Activated effector memory CD4-positive, alpha-beta T cell treated with anti-CD3 and anti-CD28 coated beads, Interleukin-2, amount 50 U/mL, for 16 hours (primary cell): ENCODE measurements at regions not wholly inside any gene's neighbourhood (a gene's known extent, or its start where the extent isn't known, plus 50 kb on each side); places are given as distances from the start of the nearest gene placed in this dataset.

Experiments used
- DNase-seq: peaks from one replicate; pipeline ENCODE4 v3.0.0-alpha.2; 2020

DNA sequence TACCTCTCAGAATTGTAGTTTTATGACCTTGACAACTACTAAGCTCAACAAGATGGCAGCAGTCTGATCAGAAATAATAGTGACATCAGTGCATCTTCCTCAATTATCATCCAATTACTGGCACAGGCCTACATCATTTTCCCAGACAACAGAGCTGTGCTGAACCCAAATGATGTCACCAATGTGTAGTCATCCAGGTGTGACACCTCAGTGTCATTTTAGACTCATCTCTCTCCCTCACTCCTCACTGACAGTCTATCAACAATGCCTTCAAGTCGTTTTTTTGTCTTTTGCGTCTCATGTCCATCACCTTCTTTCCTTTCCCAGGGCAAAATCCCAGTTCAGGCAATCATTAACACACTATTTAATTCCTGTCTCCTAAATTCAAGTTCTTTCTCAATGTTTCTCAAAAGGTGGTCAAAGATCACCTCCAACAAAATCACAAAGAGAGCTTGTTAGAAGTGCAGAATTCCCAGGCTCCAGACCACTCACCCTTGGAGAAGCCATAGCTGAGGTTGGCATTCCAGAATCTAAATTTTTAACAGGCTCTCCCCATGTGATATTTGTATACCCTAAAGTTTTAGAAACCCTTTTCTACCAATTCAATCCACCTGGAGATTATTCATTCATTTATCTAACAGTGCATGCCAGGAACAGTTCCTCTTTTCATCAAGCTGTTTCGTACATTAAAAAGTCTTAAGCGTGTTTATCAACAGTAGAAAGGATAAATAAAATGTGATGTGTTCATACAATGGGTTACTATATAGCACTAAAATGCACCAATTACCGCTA lies 125.3 kb upstream of the KLF7 start:
- no peak for DNase-seq

DNA sequence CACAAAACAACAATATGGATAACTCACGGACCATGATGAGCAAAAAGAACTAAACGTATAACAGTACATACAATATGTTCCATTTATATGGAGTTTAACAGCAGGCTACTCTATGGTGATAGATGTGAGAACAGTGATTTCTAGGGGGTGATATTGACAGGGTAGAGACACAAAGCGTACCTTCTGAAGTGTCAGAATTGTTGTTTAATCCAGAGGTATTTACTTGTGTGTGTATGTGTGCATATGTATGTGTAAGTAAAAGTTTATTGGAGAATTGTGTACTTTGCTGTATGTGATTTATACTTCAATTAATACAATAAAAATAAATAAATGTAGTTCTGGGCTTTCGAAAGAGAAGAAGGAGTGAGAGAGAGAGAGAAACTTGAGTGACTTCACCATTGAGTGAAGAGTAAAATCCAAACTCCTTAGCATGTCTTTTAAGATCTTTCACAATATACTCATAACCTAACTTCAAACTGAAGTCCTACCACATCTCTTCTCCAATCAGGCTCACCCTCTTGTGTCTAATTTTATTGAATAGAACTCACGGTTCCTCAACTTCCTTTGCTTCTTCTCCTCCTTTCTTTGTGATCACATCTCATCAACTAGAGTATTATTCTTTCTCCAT lies 126.0 kb upstream of the KLF7 start:
- no peak for DNase-seq

DNA sequence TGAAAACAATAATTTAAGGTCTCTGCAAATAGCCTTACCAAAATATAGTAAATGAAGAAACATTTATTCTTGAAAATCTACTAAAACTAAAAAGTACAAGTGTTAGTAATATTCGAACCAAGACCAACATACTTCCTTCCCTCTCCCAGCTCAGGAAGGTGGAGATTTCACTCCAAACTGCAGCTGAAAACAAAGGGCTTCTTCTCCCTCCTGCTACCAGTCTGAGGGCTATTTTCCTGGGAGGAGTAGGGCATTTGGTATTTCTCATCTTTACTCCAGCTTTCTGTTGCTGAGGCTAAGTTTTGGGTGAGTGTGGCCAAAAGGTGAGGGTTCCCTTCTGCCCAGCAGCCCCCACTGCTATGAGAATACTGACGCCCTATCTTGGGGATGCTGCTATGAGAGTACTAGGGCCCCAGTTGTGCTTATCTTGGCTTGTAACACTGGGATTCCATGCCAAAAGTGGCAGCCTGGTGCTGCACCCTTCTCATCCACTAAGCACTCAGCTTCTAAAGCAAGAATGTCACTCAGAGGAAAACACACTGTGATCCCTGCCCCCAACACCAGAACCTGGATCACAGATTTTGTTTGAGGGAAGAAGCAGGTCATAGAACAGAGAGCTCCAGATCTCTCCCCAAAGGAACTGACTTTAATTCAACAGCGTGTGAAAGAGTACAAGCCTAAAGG lies 130.7 kb upstream of the KLF7 start:
- DNase-seq: no peak

DNA sequence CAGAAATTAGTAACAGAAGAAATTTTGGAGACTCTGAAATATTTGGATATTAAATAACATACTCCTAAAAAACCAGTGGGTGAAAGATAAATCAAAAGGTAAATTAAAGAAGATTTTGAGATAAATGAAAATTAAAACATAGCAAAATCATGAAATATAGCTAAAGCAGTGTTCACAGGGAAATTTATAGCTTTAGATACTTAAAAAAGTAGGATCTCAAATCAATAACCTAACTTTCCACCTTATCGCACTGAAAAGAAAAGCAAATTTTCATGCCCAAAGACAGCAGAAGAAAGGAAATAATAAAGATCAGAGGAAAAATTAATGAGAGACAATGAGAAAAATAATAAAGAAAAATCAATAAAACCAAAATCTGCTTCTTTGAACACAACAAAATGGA lies 135.1 kb upstream of the KLF7 start:
- DNase-seq: no peak

DNA sequence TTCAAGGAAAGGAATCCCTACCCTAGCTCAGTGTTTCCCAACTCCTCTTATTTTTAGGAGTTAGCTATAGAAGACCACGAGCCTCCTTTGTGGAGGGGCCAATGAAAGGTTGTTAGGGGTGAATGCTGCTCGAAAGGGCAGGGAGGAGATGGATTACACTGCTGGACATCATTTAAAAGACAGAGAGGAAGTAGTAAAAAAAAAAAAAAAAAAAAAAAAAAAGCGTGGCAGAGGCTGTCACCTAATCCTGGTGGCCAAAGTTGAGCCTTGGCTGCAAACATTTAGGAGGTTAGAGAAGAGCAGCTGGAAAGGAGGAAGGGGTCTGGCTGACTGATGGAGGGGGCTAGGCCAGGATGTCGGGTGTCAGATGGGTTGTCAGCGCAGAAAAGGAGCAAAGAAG lies 139.0 kb upstream of the KLF7 start:
- DNase-seq: no peak

DNA sequence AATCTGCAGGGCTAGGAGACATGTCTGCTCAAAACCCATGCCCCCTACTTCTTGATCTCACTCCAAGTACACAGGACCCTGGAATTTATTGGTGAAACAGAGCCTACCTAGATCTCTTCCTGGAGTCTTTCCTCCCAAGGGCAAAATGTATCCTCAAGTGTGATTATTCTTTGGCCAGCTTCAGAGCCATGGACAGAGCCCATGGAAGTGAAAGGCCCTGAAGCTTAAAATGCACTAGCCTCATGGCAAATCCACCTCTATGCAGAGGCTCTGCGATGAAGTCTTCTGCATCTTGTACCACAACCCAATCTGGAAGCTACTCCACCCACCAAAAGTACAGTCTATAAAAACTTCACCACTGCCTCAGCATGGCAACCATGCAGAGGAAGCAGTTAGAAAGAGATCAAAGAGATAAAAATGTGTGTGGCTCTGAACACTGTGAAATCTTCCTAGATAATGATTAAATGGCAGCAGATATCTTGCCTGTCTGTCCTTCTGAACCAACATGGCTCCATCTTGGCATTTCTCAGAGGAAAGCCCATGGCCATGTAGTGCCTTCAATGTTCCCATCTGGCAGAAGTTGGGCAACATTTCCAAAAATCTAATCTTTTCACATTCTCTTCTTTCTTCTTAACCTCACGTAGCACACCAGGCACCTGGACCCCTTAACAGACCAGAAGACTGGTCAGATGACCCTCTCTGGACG lies 142.9 kb upstream of the KLF7 start:
- DNase-seq: no peak

DNA sequence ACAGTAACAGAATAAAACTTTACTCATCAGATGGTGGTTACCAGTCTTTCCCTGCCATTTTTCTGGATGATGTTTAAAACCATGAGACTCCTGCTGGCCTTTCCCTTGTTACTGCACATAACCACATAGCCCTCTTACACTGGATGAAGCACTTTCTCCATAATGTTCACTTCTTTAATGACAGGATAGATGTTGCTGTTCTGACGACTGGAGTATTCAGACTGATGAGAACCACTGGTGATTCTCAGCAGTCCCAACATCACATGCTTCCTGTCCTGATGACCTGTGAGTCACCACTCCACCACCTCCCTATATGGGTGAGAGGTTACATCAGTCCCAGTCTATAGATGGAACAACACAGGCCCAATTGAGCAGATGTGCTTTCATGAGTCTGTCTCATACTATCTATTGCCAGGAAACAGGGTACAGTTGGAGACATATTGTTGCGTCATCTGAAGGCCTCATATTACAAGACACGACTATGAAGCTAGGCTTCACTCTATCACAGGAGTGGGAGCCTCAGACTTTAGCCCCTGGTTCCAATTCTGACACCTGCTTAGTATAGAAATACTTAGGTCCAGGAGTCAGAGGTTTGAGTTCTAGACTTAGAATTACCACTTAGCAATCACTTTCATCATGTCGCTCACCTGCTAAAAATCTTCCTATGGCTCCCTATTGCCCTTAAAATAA lies 145.7 kb upstream of the KLF7 start:
- no peak for DNase-seq

DNA sequence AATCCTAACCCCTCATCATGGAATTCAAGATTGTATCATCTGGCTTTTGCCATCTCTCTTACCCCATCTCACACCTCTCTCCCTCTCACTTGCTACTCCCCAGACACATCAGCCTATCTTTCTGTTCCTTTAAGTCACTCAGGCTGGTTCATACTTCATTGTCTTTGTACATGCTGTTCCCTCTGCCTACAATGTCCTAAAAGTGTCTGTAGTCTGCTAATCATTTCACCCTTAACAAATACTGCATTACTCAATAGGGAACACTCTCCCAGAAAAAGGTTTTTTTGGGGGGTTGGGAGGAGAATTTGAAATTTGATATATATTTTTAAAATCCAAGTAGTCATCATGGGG lies 146.2 kb upstream of the KLF7 start:
- DNase-seq: no peak

DNA sequence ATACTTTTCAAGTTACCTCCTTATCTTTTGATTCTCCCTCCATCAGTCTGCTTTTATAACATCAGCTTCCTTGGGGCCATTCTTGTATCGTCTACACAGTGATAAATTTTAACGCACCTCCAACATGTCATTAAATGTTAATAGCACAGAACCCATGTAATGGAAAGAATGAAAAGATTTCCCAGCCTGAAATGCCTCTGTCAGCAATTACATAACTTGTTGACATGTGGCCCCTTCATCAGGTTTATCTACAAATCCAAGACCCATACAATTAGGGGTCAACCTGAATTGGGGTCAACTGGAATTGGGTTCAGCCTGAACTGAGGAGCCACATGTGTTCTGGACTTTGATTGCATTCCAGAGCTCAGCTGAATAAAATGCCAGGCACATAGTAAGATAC lies 148.2 kb upstream of the KLF7 start:
- no peak for DNase-seq

DNA sequence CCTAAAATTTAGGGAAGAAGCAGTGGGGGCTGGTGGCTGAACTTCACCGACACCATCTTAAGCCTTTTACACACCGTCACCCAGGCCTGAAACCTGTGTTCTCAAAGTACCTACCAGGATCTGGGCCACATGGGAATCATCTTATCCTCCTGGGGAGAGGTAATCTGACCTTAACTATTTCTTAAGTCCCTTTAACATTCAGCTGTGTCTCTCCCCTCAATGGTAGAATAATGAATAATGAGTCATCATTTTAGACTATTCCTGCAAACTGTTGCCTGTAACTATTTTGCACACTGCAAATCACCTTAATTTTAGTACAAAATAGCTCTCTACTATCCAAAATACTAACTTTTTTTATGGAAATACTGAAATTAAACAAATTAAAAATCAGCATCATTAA lies 149.4 kb upstream of the KLF7 start:
- no peak for DNase-seq

DNA sequence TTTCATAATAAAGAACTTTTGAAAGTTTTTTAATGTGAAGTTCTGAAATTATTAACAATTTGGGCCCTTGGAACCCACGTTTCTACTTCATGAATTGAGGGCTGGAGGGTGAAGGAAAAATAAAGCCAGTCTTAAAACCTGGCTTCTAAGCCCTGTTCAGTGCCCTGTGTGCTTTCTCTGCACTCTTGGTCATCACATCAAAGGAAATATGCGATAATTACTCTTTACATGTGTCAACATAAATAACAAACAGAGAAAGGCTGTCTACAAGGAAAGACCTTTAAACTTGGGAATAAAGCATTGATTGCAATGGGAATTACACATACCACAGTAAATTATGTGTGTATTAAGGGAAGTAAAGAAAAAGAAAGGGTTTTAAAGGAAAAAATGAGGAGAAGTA lies 150.7 kb upstream of the KLF7 start:
- DNase-seq: no peak

DNA sequence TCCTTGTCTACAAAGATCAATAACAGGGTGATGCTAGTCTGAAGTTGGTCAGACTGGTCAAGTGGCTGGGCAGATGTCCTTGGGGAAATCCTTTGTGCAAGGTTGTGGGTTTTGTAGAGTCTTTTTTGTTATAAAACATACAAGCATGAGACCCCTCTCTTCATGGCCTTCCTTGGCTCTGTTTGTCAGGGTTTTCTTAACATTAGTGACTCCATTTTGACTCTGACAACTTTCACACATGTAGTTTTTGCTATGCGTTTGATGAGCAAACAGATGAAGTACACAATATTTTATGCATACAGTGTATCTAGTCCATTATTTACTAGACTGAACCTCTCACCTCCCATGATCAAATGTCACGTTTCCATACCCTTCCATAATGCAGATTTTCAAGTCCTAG lies 151.2 kb upstream of the KLF7 start:
- DNase-seq: no peak

DNA sequence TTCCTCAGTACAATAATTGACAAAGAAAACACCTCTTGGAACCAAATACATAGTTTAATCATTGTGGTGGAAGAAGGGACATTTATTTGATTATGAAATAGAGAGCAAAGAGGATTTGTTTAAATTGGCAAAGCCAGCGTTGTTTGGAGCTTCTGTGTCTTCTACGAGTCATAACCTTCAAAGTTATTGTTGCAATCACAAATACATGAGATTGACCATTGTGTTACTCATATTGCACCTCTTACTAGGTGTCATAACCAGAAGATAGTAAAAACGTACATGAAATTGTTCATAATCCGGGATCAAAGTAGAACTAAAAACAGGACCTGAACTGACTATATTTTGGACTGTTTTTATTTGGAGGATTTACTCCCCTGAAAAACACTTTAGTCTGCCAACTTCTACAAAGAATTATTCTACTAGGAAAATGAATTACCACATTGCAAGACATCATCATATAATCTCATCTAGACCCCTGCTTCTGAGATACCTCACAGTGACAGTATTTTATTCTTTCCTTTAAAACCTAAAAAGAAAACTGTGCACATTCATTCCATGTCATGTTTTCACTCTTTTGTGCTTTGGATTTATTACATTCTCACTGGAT lies 151.7 kb upstream of the KLF7 start:
- DNase-seq: no peak

DNA sequence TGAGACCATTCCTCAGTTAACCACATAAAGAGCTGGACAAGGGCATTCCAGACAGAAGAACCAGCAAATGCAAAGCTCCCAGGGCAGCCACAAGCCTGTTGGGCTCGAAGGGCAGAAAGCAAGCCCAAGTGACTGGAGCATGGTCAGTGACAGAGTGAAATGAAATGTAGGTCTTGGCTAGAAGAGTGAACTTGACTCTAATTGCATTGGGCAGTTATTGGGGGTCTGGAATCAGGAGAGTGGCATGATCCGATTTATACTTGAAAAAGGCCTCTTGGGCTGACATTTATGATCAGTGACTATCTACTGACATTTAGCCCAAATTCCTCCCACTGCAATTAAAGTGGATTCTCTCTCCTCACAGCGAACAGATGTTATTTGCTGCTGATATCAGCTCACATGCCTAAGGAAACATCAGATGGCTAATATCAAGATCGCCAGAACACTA lies 152.5 kb upstream of the KLF7 start:
- no peak for DNase-seq

DNA sequence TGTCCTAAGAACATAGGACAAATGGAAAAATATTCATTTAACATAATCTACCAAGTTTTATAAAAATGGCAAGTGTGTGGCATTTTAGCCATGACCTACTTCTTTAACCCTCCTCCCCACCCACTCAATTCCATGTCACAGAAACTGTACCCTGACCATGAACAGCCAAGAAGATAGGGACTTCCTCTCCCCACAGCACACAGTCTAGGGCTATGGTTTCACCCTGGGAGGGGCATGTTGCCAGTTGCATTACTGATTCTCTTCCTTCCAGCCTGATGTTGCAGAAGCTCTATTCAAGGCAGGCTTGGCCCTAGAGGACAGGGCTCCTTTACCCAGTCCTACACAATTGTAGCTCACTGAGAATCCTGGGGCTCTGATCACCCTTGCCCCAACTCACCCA lies 153.6 kb upstream of the KLF7 start:
- DNase-seq: no peak

DNA sequence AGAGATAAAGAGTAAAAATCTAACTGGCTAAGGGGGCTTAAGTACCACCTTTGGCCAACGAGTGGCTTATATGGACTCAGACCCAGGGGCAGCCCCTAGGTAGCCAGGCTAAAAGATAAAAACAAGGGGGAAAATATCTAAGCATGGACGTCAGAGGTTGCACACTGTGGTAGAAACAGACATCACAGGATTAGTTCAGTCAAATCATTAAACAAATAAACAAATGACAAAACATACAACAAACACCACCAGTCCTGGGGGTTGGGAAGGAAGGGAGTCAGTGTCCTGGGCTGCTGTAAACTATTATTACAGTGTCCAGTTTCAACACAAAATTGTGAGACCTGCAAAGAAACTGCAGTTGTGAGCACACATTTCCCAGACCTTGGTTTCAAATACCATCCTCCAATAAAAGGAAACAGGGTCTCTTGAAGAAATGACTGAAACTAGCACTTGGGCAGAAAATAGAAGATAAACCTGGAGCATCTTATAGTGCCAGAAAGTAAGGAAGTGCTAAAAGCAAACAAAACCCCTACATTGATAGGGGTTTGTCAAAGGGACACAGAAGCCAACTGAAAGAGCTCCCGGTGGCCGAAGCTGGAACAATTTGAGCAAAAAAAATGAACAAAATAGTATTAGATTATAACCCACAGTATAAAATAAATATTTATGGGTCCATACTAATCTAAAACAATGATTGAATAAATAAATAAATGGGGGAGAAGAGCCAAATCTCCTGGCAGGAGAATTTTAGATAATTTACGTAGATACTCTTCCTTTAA lies 154.8 kb upstream of the KLF7 start:
- DNase-seq: no peak

DNA sequence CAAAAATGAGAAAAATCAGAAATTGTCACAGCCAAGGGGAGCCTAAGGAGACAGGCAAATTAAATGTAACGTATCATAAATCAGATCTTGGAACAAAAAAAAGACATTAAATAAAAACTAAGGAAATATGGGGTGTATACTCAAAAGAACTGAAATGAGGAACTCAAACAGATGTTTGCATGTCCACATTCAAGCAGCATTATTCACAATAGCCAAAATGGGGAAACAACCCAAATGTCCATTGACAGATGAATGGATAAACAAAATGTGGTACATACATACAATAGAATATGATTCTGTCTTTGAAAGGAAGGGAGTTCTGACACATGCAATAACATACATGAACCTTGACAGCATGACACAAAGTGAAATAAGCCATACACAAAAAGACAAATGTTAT lies 155.8 kb upstream of the KLF7 start:
- DNase-seq: no peak

DNA sequence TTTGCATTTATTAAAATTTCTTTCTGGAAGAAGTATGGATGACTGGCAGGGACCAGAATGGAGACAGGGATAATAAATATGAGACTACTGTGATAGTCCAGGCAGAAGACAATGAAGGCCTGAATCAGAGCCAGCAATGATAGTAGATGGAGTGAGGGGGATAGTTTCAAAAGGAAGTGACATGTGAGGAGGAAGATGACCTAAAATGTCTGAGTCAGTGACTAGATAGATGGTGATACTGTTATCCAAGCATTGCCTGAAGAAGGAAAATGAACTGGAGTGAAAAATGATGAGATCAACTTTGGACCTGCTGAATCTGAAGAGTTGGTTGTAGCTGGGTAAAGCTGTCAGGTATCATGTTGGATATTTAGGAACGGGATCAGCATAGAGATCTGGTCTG lies 158.3 kb upstream of the KLF7 start:
- DNase-seq: no peak

DNA sequence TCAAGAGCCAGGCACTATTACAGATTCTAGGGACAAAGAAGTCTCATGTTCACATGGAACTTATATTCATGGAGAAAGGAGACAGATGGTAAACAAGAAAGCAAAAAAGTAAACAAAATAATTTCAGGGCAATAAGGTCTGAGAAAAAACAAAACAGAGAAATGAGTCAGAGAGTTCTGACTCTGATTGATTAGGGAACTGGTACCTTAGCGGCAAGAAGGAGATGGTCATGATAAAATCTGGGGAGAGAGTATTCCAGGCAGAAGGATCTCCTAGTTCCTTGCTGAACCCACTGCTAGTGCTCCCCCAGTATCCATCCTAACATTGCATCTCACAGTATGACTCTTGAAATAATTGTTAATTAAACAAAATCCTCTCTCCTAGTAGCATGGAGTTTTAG lies 161.8 kb upstream of the KLF7 start:
- DNase-seq: no peak

DNA sequence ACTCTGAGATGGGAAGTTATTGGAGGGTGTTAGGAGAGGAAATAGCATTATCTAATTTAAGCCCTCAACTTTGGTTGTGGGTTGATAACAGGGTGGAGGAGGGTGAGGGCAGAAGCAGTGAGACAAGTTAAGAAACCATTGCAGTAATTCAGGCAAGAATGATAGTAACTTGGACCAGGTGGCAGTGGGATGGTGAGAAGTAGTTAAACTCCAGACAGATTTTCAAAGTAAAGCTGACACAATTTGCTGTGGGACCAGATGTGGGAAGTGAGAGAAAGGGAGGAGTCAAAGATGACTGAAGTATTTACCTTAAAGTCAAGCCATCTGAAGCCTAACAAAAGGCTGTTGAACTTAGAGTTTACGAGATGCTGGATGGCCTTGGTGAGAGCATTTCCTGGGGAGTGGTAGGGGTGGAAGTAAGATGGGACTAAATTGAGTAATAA lies 163.2 kb upstream of the KLF7 start:
- no peak for DNase-seq

DNA sequence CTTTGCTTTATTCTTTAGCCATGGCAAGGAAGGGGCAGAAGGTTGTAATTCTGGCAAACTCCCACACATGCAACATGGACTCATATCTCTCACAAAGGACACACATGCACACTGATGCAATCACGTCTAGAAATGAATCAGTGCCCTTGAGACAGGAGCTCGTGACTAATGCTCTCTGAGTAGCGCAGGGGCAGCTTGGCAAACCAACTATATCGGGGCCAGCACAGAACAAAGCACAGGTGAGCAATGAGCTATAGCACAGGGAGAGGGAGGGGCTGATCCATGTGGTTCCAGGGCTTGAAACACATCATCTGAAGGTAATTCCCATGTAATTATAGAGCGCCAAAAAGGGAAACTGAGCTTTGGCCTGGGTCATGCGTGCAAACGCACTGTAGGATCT lies 165.2 kb upstream of the KLF7 start:
- DNase-seq: peak; percentile 78

DNA sequence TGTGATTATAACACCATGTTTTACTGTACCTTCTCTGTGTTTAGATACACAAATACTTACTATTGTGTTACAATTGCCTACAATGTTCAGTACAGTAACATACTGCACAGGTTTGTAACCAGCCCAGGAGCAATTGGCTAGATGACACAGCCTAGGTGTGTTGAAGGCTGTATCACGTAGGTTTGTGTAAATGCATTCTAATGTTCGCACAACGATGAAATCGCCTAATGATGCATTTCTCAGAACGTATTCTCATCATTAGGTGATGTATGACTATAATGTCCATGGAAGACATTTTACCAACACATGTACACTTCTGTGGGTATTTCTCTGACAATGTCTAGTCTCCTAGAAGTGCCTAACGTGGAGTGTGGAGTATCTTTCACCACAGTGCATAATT lies 165.9 kb upstream of the KLF7 start:
- DNase-seq: no peak
